ENCODE measurements at regions not wholly inside any gene's neighbourhood (a gene's known extent, or its start where the extent isn't known, plus 50 kb on each side); places are given as distances from the start of the nearest gene placed in this dataset.

- TF ChIP-seq EZH2 (IDR thresholded peaks at IDR 0.05; ENCODE audit: borderline replicate concordance, low read depth, low read length, severe bottlenecking) = no peak
- no peak for TF ChIP-seq MYC (IDR thresholded peaks at IDR 0.05; ENCODE audit: low read depth, low read length)
- TF ChIP-seq CTCF (IDR thresholded peaks at IDR 0.05; ENCODE audit: extremely low read depth in 1 of 2, insufficient read depth in 1 of 2, low read depth in 1 of 2, low read length in 2 of 2) = no peak
- no peak for TF ChIP-seq POLR2A (IDR thresholded peaks at IDR 0.05; ENCODE audit: low read depth, low read length)
- no peak for TF ChIP-seq POLR2AphosphoS5 (IDR thresholded peaks at IDR 0.05; ENCODE audit: insufficient read depth, low read depth, low read length)
- TF ChIP-seq JUN (IDR thresholded peaks at IDR 0.05; ENCODE audit: borderline replicate concordance, insufficient read depth, insufficient read length, low read depth) = no peak
- TF ChIP-seq GATA2 (IDR thresholded peaks at IDR 0.05; ENCODE audit: insufficient read depth, insufficient read length, low read depth, low read length) = no peak
- no peak for TF ChIP-seq FOS (IDR thresholded peaks at IDR 0.05; ENCODE audit: borderline replicate concordance, insufficient read depth, low read length)
Observed at GRCh38 chr4:145339075-145339725, 142.5 kb upstream of the SMAD1 start.

All from endothelial cell of umbilical vein (primary cell).